Mesenchymal stem cell (in vitro differentiated cells and primary cell): ENCODE measurements at regions not wholly inside any gene's neighbourhood (a gene's known extent, or its start where the extent isn't known, plus 50 kb on each side); places are given as distances from the start of the nearest gene placed in this dataset.

ENCODE experiments used
- DNase-seq: peaks from one replicate; pipeline ENCODE4 v3.0.0-alpha.2; 2013
- H2AFZ ChIP-seq: one replicate; pipeline ENCODE4 v1.6.1; 2013; ENCODE audit warnings: low read depth, mild to moderate bottlenecking, control low read depth, inconsistent platforms, low read length, moderate library complexity
- H2AK5ac ChIP-seq: 2 replicates; pipeline ENCODE4 v1.6.1; 2013; ENCODE audit warnings: low read length, moderate library complexity, mild to moderate bottlenecking, inconsistent platforms; ENCODE audit not compliant: severe bottlenecking
- H2BK120ac ChIP-seq: one replicate; pipeline ENCODE4 v1.6.1; 2013; ENCODE audit warnings: low read depth, mild to moderate bottlenecking, inconsistent platforms, low read length, moderate library complexity
- H2BK12ac ChIP-seq, 2 experiments: one replicate each; pipeline ENCODE4 v1.6.1; 2013; ENCODE audit warnings: inconsistent platforms in 2 of 2, low read length in 2 of 2, mild to moderate bottlenecking in 2 of 2, moderate library complexity in 2 of 2, control low read depth in 1 of 2
- H2BK15ac ChIP-seq: one replicate; pipeline ENCODE4 v1.6.1; 2013; ENCODE audit warnings: mild to moderate bottlenecking, low read depth, inconsistent platforms; ENCODE audit not compliant: poor library complexity, severe bottlenecking
- H2BK5ac ChIP-seq: 2 replicates; pipeline ENCODE4 v1.6.1; 2013; ENCODE audit warnings: low read depth, mild to moderate bottlenecking, low read length, control low read depth, inconsistent platforms; ENCODE audit not compliant: poor library complexity, severe bottlenecking
- H3K14ac ChIP-seq, 2 experiments: one replicate each; pipeline ENCODE4 v1.6.1; 2013; ENCODE audit warnings: inconsistent platforms in 2 of 2, low read length in 2 of 2, control low read depth in 1 of 2, mild to moderate bottlenecking in 1 of 2, moderate library complexity in 1 of 2
- H3K18ac ChIP-seq, 2 experiments: one replicate each; pipeline ENCODE4 v1.6.1; 2013; ENCODE audit warnings: inconsistent platforms in 2 of 2, low read length in 2 of 2, control low read depth in 1 of 2, low read depth in 1 of 2, mild to moderate bottlenecking in 1 of 2
- H3K23ac ChIP-seq, 2 experiments: one replicate each; pipeline ENCODE4 v1.6.1; 2013; ENCODE audit warnings: inconsistent platforms in 2 of 2, low read length in 2 of 2, mild to moderate bottlenecking in 2 of 2, moderate library complexity in 2 of 2, control low read depth in 1 of 2
- H3K27ac ChIP-seq: 2 replicates; pipeline ENCODE4 v1.5.1; 2013; ENCODE audit warnings: mild to moderate bottlenecking, moderate library complexity, low read length, control low read depth, inconsistent platforms; ENCODE audit not compliant: poor library complexity, severe bottlenecking
- H3K27me3 ChIP-seq, 2 experiments: 2 replicates each; pipeline versions ENCODE4 v1.6.1 to v1.7.0; 2013; ENCODE audit warnings: low read length in 2 of 2, mild to moderate bottlenecking in 2 of 2, moderate library complexity in 2 of 2, control low read depth in 1 of 2, inconsistent platforms in 1 of 2; ENCODE audit not compliant: control insufficient read depth in 1 of 2, insufficient read depth in 1 of 2
- H3K36me3 ChIP-seq, 2 experiments: 2 replicates each; pipeline versions ENCODE4 v1.6.1 to v1.7.0; 2013; ENCODE audit warnings: low read length in 2 of 2, control low read depth in 1 of 2, inconsistent platforms in 1 of 2, low read depth in 1 of 2, mild to moderate bottlenecking in 1 of 2; ENCODE audit not compliant: insufficient read depth in 2 of 2, control insufficient read depth in 1 of 2
- H3K4ac ChIP-seq, 2 experiments: one replicate each; pipeline ENCODE4 v1.6.1; 2013; ENCODE audit warnings: inconsistent platforms in 2 of 2, low read length in 2 of 2, mild to moderate bottlenecking in 2 of 2, moderate library complexity in 2 of 2, control low read depth in 1 of 2, low read depth in 1 of 2
- H3K4me1 ChIP-seq: 2 replicates; pipeline ENCODE4 v1.6.1; 2013; ENCODE audit warnings: low read depth, low read length, control low read depth; ENCODE audit not compliant: control insufficient read depth, insufficient read depth
- H3K4me2 ChIP-seq: 2 replicates; pipeline ENCODE4 v1.6.1; 2013; ENCODE audit warnings: low read length, mild to moderate bottlenecking, inconsistent platforms; ENCODE audit not compliant: poor library complexity, severe bottlenecking
- H3K4me3 ChIP-seq, 2 experiments: 2 replicates each; pipeline versions ENCODE4 v1.5.1 to v1.7.0; 2013; ENCODE audit warnings: low read length in 2 of 2, mild to moderate bottlenecking in 2 of 2, control low read depth in 1 of 2, low read depth in 1 of 2; ENCODE audit not compliant: insufficient read depth in 1 of 2
- H3K79me1 ChIP-seq: replicated peaks from 2 replicates; pipeline ENCODE4 v1.6.1; 2013; ENCODE audit warnings: mild to moderate bottlenecking, control low read depth, low read length, inconsistent platforms; ENCODE audit not compliant: poor library complexity, severe bottlenecking
- H3K9ac ChIP-seq: 2 replicates; pipeline ENCODE4 v1.7.0; 2013; ENCODE audit warnings: mild to moderate bottlenecking, low read length, moderate library complexity
- H3K9me3 ChIP-seq: 2 replicates; pipeline ENCODE4 v1.7.0; 2013; ENCODE audit warnings: mild to moderate bottlenecking, low read length; ENCODE audit not compliant: control insufficient read depth
- H4K8ac ChIP-seq: one replicate; pipeline ENCODE4 v1.6.1; 2013; ENCODE audit warnings: inconsistent platforms, mild to moderate bottlenecking, low read length, moderate library complexity
- H4K91ac ChIP-seq: one replicate; pipeline ENCODE4 v1.6.1; 2013; ENCODE audit warnings: mild to moderate bottlenecking, low read length, inconsistent platforms
- WGBS: methylation state at CpG from one replicate; pipeline ENCODE4 v1.1.7; 2013; ENCODE audit warnings: mixed read lengths; 5-methylcytosine and 5-hydroxymethylcytosine counted together

GRCh38 chr2:105490956-105491355 lies 92.1 kb upstream of the FHL2 start:
- Histone ChIP-seq H3K9ac (no peak overlapping the region), H3K4me2 (no peak overlapping the region), H3K9me3 (peaks cover 33% of the 10 kb centered on the region), H2BK5ac (no peak overlapping the region), H2BK15ac (no peak overlapping the region), H3K36me3 (no peaks in the 10 kb centered on the region), H2BK12ac (no peak overlapping the region), H4K8ac (no peak overlapping the region), H3K14ac (no peak overlapping the region), H3K4me1 (peaks cover 9% of the 10 kb centered on the region), H2AFZ (no peak overlapping the region), H2BK120ac (no peak overlapping the region), H3K23ac (no peak overlapping the region), H3K4me3 (no peak overlapping the region), H3K79me1 (no peaks in the 10 kb centered on the region), H3K27me3 (peaks cover 0 to 12% of the 10 kb centered on the region in 2 experiments), H4K91ac (no peak overlapping the region), H3K18ac (no peak overlapping the region), H3K27ac (no peak overlapping the region), H3K4ac (no peak overlapping the region), H2AK5ac (no peak overlapping the region)
- WGBS: 95% methylated on average over 1 of the region's 1 CpG
- no peak for DNase-seq

- no peak overlapping the region for H2AFZ ChIP-seq
- no peak overlapping the region for H2BK15ac ChIP-seq
- no peak overlapping the region for H3K4ac ChIP-seq
- peaks cover 0 to 7% of the 10 kb centered on the region in 2 experiments for H3K27me3 ChIP-seq
- no peak overlapping the region for H2BK5ac ChIP-seq
- DNase-seq: no peak
- H3K79me1 ChIP-seq: no peaks in the 10 kb centered on the region
- H3K4me1 ChIP-seq: peaks cover 9% of the 10 kb centered on the region
- H4K8ac ChIP-seq: no peak overlapping the region
- H4K91ac ChIP-seq: no peak overlapping the region
- no peaks in the 10 kb centered on the region for H3K36me3 ChIP-seq
- H2BK12ac ChIP-seq: no peak overlapping the region
- no peak overlapping the region for H3K23ac ChIP-seq
- H3K4me3 ChIP-seq: no peak overlapping the region
- H3K9me3 ChIP-seq: peaks cover 33% of the 10 kb centered on the region
- no peak overlapping the region for H3K4me2 ChIP-seq
- H3K27ac ChIP-seq: no peak overlapping the region
- no peak overlapping the region for H2AK5ac ChIP-seq
- no peak overlapping the region for H3K9ac ChIP-seq
- WGBS: 87% methylated on average over 4 of the region's 4 CpGs
- no peak overlapping the region for H2BK120ac ChIP-seq
- H3K18ac ChIP-seq: peak overlapping the region in 1 of 2 experiments; percentile 57
- no peak overlapping the region for H3K14ac ChIP-seq
Observed at GRCh38 chr2:105490204-105490603, 91.4 kb upstream of the FHL2 start.

GRCh38 chr2:105489168-105489878 lies 90.5 kb upstream of the FHL2 start:
- H2AK5ac ChIP-seq: no peak overlapping the region
- no peaks in the 10 kb centered on the region for H3K36me3 ChIP-seq
- H2BK12ac ChIP-seq: peak overlapping the region in 1 of 2 experiments; percentile 94
- H4K8ac ChIP-seq: no peak overlapping the region
- no peaks in the 10 kb centered on the region for H3K79me1 ChIP-seq
- 63% methylated on average over 2 of the region's 3 CpGs for WGBS
- H2BK120ac ChIP-seq: no peak overlapping the region
- no peak overlapping the region for H2AFZ ChIP-seq
- no peak overlapping the region for H3K4me3 ChIP-seq
- no peak overlapping the region for H2BK5ac ChIP-seq
- no peak overlapping the region for H3K4me2 ChIP-seq
- DNase-seq: no peak
- H3K14ac ChIP-seq: peak overlapping the region in 1 of 2 experiments; percentile 86
- H2BK15ac ChIP-seq: no peak overlapping the region
- H3K27me3 ChIP-seq: peaks cover 0 to 7% of the 10 kb centered on the region in 2 experiments
- H3K9ac ChIP-seq: no peak overlapping the region
- H3K4ac ChIP-seq: no peak overlapping the region
- peaks cover 33% of the 10 kb centered on the region for H3K9me3 ChIP-seq
- H3K27ac ChIP-seq: no peak overlapping the region
- H3K23ac ChIP-seq: no peak overlapping the region
- peak overlapping the region in 1 of 2 experiments; percentile 67 for H3K18ac ChIP-seq
- peaks cover 9% of the 10 kb centered on the region for H3K4me1 ChIP-seq
- peak overlapping the region; percentile 48 for H4K91ac ChIP-seq

GRCh38 chr2:105488285-105488684 lies 89.4 kb upstream of the FHL2 start:
- 94% methylated on average over 8 of the region's 8 CpGs for WGBS
- H4K8ac ChIP-seq: no peak overlapping the region
- peaks cover 9% of the 10 kb centered on the region for H3K4me1 ChIP-seq
- H2BK15ac ChIP-seq: no peak overlapping the region
- H3K4ac ChIP-seq: peak overlapping the region; percentile 62 to 87
- peak overlapping the region; percentile 71 for H4K91ac ChIP-seq
- H2BK12ac ChIP-seq: peak overlapping the region; percentile 55 to 97
- H3K23ac ChIP-seq: no peak overlapping the region
- H3K79me1 ChIP-seq: no peaks in the 10 kb centered on the region
- no peak overlapping the region for H3K4me2 ChIP-seq
- no peak overlapping the region for H2BK5ac ChIP-seq
- H2AK5ac ChIP-seq: no peak overlapping the region
- no peak overlapping the region for H3K9ac ChIP-seq
- no peak overlapping the region for H3K27ac ChIP-seq
- H3K27me3 ChIP-seq: peaks cover 0 to 2% of the 10 kb centered on the region in 2 experiments
- peak overlapping the region; percentile 11 for H2BK120ac ChIP-seq
- H3K14ac ChIP-seq: no peak overlapping the region
- peaks cover 24% of the 10 kb centered on the region for H3K9me3 ChIP-seq
- peak overlapping the region; percentile 8 to 92 for H3K18ac ChIP-seq
- H2AFZ ChIP-seq: no peak overlapping the region
- no peak for DNase-seq
- H3K36me3 ChIP-seq: no peaks in the 10 kb centered on the region
- no peak overlapping the region for H3K4me3 ChIP-seq
